Activated CD8-positive, alpha-beta T cell treated with anti-CD3 and anti-CD28 coated beads for 36 hours (primary cell): ENCODE measurements at regions not wholly inside any gene's neighbourhood (a gene's known extent, or its start where the extent isn't known, plus 50 kb on each side); places are given as distances from the start of the nearest gene placed in this dataset.

ENCODE experiments used
- ATAC-seq: fragments of 200-7000 bp; cut with Tn5 transposase; one replicate; pipeline ENCODE4 v1.10.0; 2021; ENCODE audit warnings: mild to moderate bottlenecking, moderate library complexity
- CTCF ChIA-PET: fragments of 350-600 bp; sonication (Branson Sonifier 250); formaldehyde crosslinking; loops from one replicate; lab custom pipeline; 2021; ENCODE audit warnings: antibody characterized with exemption; lab: Charles Lee
- POLR2A ChIA-PET: fragments of 350-600 bp; sonication (Branson Sonifier 250); formaldehyde crosslinking; loops from one replicate; lab custom pipeline; 2021; ENCODE audit warnings: antibody characterized with exemption; lab: Charles Lee
- DNase-seq: peaks from one replicate; pipeline ENCODE4 v3.0.0-alpha.2; 2020
- H3K27ac Mint-ChIP-seq: one replicate; pipeline ENCODE4 v1.8.0; 2021; ENCODE audit warnings: mild to moderate bottlenecking, mixed read lengths
- H3K27me3 Mint-ChIP-seq: one replicate; pipeline ENCODE4 v1.8.0; 2021; ENCODE audit warnings: mixed read lengths
- H3K36me3 Mint-ChIP-seq: one replicate; pipeline ENCODE4 v1.8.0; 2021; ENCODE audit warnings: low read depth, mixed read lengths
- H3K4me1 Mint-ChIP-seq: one replicate; pipeline ENCODE4 v1.8.0; 2021; ENCODE audit warnings: low read depth, mixed read lengths
- H3K4me3 Mint-ChIP-seq: one replicate; pipeline ENCODE4 v1.8.0; 2021; ENCODE audit warnings: mild to moderate bottlenecking, moderate library complexity, mixed read lengths
- H3K9me3 Mint-ChIP-seq: one replicate; pipeline ENCODE4 v1.8.0; 2021; ENCODE audit warnings: mixed read lengths
- intact Hi-C: fragments of 100-400 bp; cut with micrococcal nuclease; formaldehyde crosslinking; loops from one replicate; pipeline ENCODE4 v1.10.0; 2022
- TF ChIP-seq, protein P1 (sequence below): fragments of 200-600 bp; IDR thresholded peaks from one replicate; pipeline ENCODE4 v1.8.0; 2022; ENCODE audit warnings: antibody characterized with exemption, mild to moderate bottlenecking

DNA sequence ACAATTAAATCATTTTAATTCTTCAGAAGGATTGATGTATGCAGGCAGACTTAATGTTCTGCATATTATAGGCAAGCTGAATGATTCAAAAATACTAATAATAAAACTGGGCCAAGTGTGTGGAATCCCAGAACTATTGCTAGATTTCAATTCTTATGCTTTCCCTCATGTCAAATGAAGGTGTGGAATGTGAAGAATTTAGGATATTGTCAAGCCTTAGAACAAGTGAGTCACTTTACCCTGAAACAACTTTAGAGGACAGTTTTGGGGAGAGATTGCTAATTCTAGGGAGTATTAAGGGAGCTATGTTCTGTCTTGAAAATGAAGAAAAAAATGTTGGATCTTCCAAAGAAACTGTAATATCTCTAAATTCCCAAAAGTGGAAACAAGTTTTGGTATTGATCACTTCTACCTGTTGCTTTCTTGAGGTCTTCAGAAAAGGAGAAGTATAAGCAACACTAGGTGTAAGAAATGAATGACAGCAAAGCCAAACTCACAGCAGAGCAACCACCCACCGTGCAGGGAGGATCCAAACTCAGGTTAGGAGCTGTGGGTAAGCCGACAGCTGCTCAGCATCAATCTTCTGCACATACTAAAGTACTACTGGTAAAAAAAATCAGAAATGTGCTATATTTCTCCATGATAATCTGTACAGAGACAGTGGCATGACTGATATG lies 818.1 kb downstream of the SLC4A3 start:
- ATAC-seq (no peak), DNase-seq (no peak)
- no peaks in the 10 kb centered on the region for H3K27me3 Mint-ChIP-seq
- CTCF ChIA-PET, result no interaction called here
- TF ChIP-seq, protein P1, sequence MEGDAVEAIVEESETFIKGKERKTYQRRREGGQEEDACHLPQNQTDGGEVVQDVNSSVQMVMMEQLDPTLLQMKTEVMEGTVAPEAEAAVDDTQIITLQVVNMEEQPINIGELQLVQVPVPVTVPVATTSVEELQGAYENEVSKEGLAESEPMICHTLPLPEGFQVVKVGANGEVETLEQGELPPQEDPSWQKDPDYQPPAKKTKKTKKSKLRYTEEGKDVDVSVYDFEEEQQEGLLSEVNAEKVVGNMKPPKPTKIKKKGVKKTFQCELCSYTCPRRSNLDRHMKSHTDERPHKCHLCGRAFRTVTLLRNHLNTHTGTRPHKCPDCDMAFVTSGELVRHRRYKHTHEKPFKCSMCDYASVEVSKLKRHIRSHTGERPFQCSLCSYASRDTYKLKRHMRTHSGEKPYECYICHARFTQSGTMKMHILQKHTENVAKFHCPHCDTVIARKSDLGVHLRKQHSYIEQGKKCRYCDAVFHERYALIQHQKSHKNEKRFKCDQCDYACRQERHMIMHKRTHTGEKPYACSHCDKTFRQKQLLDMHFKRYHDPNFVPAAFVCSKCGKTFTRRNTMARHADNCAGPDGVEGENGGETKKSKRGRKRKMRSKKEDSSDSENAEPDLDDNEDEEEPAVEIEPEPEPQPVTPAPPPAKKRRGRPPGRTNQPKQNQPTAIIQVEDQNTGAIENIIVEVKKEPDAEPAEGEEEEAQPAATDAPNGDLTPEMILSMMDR, result no peak
- no peaks in the 10 kb centered on the region for H3K4me1 Mint-ChIP-seq
- no peaks in the 10 kb centered on the region for H3K36me3 Mint-ChIP-seq
- no peak overlapping the region for H3K27ac Mint-ChIP-seq
- no peak overlapping the region for H3K4me3 Mint-ChIP-seq
- H3K9me3 Mint-ChIP-seq, result no peaks in the 10 kb centered on the region
- intact Hi-C loops, result no loop called here
- POLR2A ChIA-PET, result no interaction called here

DNA sequence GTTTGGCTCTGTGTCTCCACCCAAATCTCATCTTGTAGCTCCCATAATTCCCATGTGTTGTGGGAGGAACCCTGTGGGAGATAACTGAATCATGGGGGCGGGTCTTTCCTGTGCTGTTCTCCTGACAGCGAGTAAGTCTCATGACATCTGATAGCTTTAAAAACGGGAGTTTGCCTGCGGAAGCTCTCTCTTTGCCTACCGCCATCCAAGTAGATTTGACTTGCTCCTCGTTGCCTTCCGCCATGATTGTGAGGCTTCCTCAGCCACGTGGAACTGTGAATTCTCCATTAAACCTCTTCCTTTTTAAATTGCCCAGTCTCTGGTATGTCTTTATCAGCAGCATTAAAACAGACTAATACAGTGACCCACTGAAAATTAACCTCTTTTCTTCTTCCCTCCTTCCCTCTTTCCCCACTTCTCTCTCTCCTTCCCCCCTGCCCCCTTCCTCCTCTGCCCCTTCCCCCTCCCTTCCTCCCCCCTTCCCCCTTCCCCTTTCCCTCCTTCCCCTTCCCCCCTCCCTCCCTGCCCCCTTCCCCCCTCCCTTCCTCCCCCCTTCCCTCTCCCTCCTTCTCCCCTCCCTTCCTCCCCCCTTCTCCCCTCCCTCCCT lies 818.8 kb downstream of the SLC4A3 start:
- no peaks in the 10 kb centered on the region for H3K4me1 Mint-ChIP-seq
- H3K27me3 Mint-ChIP-seq, result no peaks in the 10 kb centered on the region
- H3K4me3 Mint-ChIP-seq, result no peak overlapping the region
- CTCF ChIA-PET, result no interaction called here
- H3K36me3 Mint-ChIP-seq, result no peaks in the 10 kb centered on the region
- DNase-seq (no peak), ATAC-seq (no peak)
- H3K9me3 Mint-ChIP-seq, result no peaks in the 10 kb centered on the region
- H3K27ac Mint-ChIP-seq, result no peak overlapping the region
- TF ChIP-seq, protein P1, result no peak
- POLR2A ChIA-PET, result no interaction called here
- intact Hi-C loops, result no loop called here

DNA sequence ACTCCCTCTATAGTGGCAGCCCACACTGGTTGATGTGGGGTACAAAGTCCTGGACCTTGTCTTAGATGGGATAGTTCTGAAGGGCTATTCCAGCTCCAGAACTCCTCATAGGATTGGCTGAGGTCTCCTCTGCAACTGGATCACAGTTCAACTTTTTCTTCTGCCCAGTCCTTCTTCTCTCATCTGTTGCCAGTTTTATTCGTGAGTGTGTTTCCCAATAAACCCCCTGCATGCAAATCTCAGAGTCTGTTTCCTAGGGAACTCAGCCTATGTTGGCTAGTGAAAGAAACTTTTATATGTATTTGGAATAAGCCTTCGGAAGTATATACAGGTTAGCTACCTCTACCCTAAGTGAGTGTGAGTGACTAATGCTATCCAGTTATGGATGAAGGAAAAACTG lies 823.4 kb downstream of the SLC4A3 start:
- H3K27ac Mint-ChIP-seq, result no peak overlapping the region
- intact Hi-C loops, result no loop called here
- POLR2A ChIA-PET, result no interaction called here
- no peaks in the 10 kb centered on the region for H3K9me3 Mint-ChIP-seq
- H3K4me3 Mint-ChIP-seq, result no peak overlapping the region
- H3K4me1 Mint-ChIP-seq, result no peaks in the 10 kb centered on the region
- TF ChIP-seq, protein P1, result no peak
- no peak for ATAC-seq
- H3K36me3 Mint-ChIP-seq, result no peaks in the 10 kb centered on the region
- CTCF ChIA-PET, result no interaction called here
- DNase-seq, result no peak
- no peaks in the 10 kb centered on the region for H3K27me3 Mint-ChIP-seq

DNA sequence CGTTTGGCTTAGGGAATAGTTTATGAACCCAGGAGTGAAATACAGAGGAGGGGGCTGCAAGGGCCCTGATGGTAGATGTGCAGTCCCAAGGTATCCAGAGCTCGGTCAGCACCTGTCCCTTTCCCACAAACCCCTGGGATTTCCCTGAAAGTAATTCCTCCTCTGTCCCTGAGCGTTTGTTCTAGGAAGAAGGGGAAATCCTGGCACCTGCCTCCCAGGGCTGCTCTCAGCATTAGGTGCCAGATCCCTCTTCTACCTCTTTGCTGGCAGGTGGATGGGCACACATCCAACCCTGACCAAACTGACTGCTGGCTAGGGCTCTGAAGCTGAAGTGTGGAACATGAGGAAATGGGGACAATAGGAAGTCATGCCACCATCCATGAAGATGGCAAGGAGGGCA lies 824.0 kb downstream of the SLC4A3 start:
- ATAC-seq (no peak), DNase-seq (no peak)
- POLR2A ChIA-PET, result no interaction called here
- H3K36me3 Mint-ChIP-seq, result no peaks in the 10 kb centered on the region
- H3K27me3 Mint-ChIP-seq, result no peaks in the 10 kb centered on the region
- TF ChIP-seq, protein P1, result no peak
- H3K4me1 Mint-ChIP-seq, result no peaks in the 10 kb centered on the region
- no peaks in the 10 kb centered on the region for H3K9me3 Mint-ChIP-seq
- intact Hi-C loops, result no loop called here
- CTCF ChIA-PET, result no interaction called here
- H3K27ac Mint-ChIP-seq, result no peak overlapping the region
- H3K4me3 Mint-ChIP-seq, result no peak overlapping the region

DNA sequence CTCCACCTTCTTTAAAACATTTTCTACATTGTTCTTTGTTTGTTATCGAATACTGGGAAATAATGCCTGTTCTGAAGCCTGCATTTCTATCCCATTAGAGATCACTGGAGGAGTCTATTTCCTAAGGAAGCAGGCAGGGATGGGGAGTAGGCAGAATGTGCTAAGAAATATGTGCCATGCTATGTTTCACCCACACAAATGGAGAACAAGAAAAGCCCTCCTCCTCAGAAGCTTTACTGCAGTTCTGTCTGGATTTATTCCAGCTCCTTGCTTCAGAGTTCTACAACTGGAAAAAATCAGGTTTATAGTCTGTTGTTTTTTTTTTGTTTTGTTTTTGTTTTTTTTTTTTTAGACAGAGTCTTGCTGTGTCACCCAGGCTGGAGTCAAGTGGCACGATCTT lies 825.1 kb downstream of the SLC4A3 start:
- Mint-ChIP-seq H3K4me1 (no peaks in the 10 kb centered on the region), H3K4me3 (no peak overlapping the region), H3K9me3 (no peaks in the 10 kb centered on the region), H3K36me3 (no peaks in the 10 kb centered on the region), H3K27me3 (no peaks in the 10 kb centered on the region), H3K27ac (no peak overlapping the region)
- intact Hi-C loops, result no loop called here
- TF ChIP-seq, protein P1, result no peak
- ChIA-PET CTCF (no interaction called here), POLR2A (no interaction called here)
- DNase-seq (no peak), ATAC-seq (no peak)
